ENCODE measurements at regions not wholly inside any gene's neighbourhood (a gene's known extent, or its start where the extent isn't known, plus 50 kb on each side); places are given as distances from the start of the nearest gene placed in this dataset.

GRCh38 chr13:64538711-64539110 lies 2691.4 kb downstream of the PCDH9 start:
- TF ChIP-seq EZH2 (IDR thresholded peaks at IDR 0.05) (no peak), POLR2AphosphoS5 (IDR thresholded peaks at IDR 0.05; ENCODE audit: borderline replicate concordance, low read depth, low read length) (no peak)
